Ecto neural progenitor cell (in vitro differentiated cells): ENCODE measurements at regions not wholly inside any gene's neighbourhood (a gene's known extent, or its start where the extent isn't known, plus 50 kb on each side); places are given as distances from the start of the nearest gene placed in this dataset.

Source experiments
- DNase-seq: peaks from one replicate; pipeline ENCODE4 v3.0.0-alpha.2; 2018; ENCODE audit warnings: low spot score

DNA sequence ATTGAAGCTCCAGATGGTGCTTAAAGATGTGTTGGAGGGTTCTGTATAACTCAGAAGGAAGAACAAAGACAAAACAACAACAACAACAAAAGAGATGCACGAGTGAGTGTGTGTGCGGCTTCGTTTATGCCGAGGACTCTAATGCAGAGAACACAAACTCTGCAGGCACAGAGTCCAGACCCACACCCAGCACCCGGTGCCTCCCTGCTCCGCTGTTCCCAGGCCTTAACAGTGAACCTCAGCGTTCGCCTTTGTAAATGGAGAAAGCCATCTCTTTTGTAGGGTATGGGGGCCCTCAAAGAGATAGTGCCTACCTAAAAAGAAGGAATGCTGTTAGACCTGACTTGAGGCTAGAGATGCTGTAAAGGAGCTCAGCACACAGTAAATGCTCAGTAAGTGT, 243.3 kb downstream of the ERMARD start:
- DNase-seq, result no peak

- no peak for DNase-seq
Observed at GRCh38 chr6:169993861-169994481, 242.5 kb downstream of the ERMARD start.

DNA sequence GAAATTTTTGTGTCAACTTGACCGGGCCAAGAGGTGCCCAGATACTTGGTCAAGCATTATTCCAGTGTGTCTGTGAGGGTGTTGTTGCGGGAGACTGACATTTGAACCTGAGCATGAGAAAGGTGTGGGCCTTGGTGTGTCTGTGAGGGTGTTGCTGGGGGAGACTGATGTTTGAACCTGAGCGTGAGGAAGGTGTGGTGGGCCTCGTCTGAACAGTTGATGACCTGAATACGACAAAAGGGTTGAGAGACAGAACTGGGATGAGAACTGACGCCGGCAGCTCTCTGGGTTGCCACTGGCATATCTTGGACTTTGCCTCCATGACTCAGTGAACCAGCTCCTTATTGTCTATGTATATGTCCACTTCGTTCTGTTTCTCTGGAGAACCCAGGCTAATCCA, 240.5 kb downstream of the ERMARD start:
- no peak for DNase-seq

DNA sequence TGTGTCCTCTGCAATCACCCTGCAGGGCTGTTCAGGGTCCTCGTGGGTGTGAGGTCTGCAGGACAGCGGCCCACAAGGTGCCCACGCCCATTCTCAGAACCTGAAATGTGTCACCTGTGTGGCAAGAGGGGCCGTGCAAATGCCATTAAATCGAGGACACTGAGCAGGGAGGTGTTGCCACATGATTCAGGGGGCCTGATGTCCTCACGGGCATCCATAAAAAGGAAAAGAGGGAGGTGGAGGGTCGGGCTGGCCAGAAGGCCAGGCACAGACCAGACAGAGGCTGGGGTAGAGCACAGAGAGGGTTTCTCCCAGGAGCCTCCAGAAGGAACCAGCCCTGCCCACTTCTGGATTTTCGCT, 239.6 kb downstream of the ERMARD start:
- no peak for DNase-seq

DNA sequence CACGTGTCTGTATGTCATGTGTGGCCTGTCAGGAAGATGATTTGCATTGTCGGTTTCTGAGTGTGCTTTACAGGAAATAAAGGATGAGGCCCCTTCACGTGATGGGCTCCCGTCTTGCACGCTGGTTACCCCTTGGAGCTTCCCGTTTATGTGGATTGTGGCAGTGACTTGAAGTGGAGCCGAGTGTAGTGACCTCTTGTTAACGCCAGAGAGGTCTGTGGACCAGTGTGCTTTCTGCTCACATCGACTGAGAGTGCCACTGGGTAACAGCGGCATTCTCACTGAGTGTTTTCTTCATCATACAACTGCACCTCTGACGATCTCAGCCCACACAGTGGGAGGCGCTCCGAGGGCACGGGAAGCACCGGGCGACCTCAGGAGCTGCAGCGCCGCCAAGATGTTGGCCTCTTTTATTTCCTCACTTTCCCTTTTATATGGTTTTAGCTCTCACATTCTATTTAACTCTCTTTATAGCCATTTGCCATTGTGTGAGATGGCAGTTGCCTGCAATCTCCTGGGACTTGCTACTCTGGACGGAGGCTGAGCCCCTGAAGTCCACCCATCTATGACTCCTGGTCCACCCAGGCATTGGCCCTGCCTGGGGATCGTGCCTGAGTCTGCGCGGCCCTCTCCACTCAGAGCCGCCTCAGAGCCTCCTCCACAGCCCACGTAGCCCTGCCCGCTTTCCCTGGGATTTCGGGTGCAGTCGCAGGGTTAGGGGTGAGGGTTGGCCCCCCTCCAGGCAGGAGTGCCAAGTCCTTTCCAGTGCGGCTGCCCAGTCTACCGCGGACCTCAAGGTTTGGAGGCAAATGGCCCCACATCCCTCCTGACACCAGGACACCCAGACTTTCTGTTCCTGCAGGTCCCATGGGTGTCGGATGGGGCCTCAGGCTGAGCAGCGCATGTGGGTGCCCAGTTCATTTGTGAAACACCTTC, 238.9 kb downstream of the ERMARD start:
- DNase-seq, result no peak

- DNase-seq, result no peak
Observed at GRCh38 chr6:169989594-169989993, 238.2 kb downstream of the ERMARD start.

GRCh38 chr6:169988769-169989550, 237.5 kb downstream of the ERMARD start:
- DNase-seq, result no peak

- DNase-seq, result no peak
Observed at GRCh38 chr6:169986848-169987498, 235.6 kb downstream of the ERMARD start.

- no peak for DNase-seq
Observed at GRCh38 chr6:169986171-169986847, 234.9 kb downstream of the ERMARD start.

DNA sequence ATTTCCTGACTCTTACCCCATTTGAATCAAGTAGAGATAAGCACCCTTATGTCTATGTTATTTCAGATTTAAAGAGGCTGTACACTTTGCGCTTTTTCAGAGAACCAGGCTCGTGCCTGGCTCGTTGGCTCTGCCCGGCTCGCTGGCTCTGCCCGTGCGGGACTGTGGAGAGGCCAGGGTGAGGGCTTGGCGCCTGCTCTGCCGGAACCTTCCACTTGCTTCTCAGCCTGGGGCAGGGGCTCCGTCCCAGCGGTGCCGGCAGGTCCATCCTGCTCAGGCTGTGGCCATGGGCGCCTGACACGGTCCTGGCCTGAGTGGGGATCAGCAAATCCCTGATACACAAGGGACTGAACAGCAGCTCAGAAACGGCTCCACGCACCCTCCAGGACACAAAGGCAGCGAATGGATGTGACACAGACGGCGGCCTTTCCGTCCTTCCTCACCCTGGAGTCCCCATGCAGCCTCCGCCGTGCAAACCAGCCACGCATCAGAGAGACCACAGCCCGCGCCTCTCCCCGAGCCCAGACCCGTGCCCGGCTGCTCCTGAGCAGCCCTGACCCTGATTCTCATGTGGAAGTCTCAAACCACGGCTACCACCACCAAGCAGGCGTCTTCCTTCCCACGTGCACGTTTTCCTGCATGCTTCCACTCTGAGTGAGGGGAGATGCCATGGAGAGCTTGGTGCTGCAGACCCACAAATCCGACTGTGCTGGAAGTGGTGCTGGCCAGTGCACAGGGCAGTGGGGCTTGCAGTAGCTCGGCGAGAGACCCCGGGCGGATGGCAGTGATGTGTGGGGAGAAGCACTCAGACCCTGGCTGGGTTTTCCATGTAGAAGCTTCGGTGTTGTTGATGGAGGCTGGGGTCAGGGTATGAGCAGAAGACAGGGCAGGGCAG, 233.9 kb downstream of the ERMARD start:
- no peak for DNase-seq

DNA sequence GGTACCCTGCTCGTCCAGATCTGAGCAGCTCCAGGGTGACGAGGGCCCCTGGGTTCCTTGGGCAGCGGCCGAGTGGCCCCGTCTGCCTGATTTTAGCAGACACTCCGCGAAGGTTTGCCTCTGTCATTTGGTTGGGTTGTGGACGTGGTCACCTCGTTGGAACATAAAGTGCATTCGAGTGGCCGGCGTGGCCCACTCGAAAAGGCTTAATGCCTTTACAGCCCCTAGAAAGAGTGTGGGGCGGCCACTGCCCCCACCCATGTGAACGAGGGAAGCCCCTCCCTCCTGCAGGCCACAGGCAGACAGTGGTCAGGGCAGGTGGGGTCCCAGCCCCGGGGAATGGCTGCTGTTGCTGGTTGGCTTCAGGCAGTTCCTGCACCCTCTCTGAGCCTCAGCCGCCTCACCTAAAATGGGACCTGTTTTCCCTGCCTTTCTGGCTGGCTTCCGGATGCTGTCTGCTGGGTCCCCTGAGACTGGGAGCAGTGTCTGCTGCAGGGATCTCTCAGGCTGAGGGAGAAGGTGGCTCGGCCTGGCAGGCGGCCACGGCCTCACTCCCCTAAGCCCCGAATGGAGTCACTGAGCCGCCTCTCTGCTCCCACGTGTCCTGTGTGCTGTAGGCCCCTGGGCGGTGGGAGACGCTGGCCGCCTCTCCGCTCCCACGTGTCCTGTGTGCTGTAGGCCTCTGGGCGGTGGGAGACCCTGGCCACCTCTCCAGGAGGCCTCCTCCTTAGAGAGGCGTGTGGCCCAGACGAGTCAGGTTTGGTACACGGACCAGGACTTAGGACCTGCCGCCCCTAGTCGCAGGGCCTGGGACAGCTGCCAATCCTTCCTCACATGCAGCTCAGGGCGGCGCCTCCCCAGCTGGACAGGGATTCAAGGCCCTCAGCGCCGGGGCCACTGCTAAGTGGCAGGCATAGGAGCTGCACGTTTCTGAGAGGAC, 233.0 kb downstream of the ERMARD start:
- no peak for DNase-seq

- no peak for DNase-seq
Observed at GRCh38 chr6:169983651-169984050, 232.2 kb downstream of the ERMARD start.

DNA sequence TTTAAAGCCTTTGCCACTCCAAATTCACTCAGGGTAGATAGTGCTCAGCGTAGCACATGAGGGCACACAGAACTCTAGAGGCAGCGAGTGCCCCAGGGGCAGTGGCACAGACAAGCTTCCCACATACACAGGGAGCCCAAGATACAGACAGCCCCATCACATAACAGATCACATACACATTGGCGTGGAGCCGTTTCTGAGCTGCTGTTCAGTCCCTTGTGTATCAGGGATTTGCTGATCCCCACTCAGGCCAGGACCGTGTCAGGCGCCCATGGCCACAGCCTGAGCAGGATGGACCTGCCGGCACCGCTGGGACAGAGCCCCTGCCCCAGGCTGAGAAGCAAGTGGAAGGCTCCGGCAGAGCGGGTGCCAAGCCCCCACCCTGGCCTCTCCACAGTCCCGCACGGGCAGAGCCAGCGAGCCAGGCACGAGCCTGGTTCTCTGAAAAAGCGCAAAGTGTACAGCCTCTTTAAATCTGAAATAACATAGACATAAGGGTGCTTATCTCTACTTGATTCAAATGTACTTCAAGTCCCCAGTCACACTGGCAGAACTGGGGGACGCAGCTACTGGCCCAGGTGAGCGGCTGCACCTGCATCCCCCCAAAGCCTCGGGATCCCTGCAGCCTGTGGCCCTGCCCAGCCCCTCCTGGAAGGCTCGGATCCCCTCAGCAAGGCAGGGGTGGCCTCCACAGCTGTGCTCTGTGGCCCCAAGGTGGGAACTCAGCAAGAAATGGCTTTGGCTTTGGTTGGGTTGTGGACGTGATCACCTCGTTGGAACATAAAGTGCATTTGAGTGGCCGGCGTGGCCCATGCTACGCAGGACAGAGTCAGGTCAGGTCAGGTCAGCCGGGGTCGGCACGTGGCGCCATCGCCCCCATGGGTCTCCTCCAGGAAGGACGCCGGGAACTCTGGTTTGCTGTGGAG, 231.3 kb downstream of the ERMARD start:
- no peak for DNase-seq

DNA sequence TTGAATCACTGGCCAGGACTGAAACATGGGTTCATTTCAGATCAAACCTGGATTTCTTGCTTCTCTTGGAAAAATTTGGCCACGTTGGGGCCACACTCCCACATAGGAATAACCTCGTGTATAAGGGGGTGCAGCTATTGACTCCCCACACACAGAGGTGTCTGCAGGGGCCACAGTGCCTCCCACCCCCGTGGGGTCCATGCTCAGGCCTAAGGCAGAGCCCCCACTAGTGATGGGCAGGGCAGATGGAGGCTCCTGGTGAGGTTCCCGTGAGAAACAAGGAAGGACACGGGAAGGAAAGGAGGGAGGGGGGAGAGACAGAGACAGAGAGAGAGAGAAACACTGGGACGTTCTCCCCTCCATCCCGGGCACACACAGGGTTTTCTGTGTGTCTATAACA, 230.5 kb downstream of the ERMARD start:
- no peak for DNase-seq

GRCh38 chr6:169981568-169981967, 230.1 kb downstream of the ERMARD start:
- no peak for DNase-seq

GRCh38 chr6:169980826-169981450, 229.5 kb downstream of the ERMARD start:
- no peak for DNase-seq

DNA sequence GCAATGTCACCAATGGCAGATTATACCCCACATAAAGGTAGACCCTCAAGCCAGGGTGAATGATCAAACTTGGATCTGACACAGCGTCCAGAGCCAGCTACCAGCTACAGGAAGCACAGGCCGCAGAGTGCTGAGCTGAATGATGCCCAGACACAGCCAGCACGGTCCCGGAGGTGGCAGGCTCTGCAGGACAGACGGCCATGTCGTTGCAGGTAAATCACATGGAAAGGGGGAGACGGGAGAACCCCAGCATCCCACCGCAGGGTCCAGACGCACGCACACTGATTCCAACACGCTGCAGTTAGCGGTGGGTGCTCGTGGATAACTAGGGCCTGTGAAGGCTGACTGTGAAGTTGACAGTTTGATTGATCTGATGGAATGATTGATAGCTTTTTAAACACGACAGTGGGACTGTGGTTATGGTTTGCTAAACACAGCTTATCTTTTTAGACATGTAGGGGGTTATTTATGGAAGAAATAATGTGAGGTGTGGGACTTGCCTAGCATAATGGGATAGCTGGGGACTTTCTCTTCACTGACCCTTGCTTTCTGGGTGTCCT, 228.5 kb downstream of the ERMARD start:
- DNase-seq, result no peak
